Lower leg skin (tissue), 4 donors: ENCODE measurements at regions not wholly inside any gene's neighbourhood (a gene's known extent, or its start where the extent isn't known, plus 50 kb on each side); places are given as distances from the start of the nearest gene placed in this dataset.

ENCODE experiments used
- DNase-seq, 2 donors: peaks; one replicate each; pipeline ENCODE4 v3.0.0-alpha.2; 2019; ENCODE audit warnings: low spot score in 2 of 2
- H3K4me3 ChIP-seq: fragments of 200-600 bp; sonication (generic); 2 replicates; pipeline ENCODE4 v1.5.1; 2017; ENCODE audit warnings: mild to moderate bottlenecking, low read depth; ENCODE audit not compliant: poor library complexity, severe bottlenecking
- CTCF ChIP-seq, 3 donors: fragments of 450-650 bp; IDR thresholded peaks; one replicate each; pipeline ENCODE4 v1.5.1; 2016; ENCODE audit warnings: antibody characterized with exemption in 3 of 3, mild to moderate bottlenecking in 3 of 3, moderate library complexity in 2 of 3
- POLR2A ChIP-seq, 2 donors: fragments of 450-650 bp; IDR thresholded peaks; one replicate each; pipeline ENCODE4 v1.6.1; 2016 to 2017; ENCODE audit warnings: antibody characterized with exemption in 2 of 2, mild to moderate bottlenecking in 1 of 2, moderate library complexity in 1 of 2
- WGBS, 2 donors: methylation state at CpG; one replicate each; pipeline ENCODE4 v1.1.5; 2018; 5-methylcytosine and 5-hydroxymethylcytosine counted together
- intact Hi-C: fragments of 100-400 bp; cut with DNase I; formaldehyde crosslinking; loops from one replicate; pipeline ENCODE4 v1.15.0; 2023; ENCODE audit warnings: low total_unique reads

GRCh38 chr4:124085561-124086180, 626.9 kb downstream of the ANKRD50 start:
- WGBS, 2 donors = 56 to 78% methylated on average over 3 of the region's 3 CpGs
- TF ChIP-seq CTCF (IDR thresholded peaks at IDR 0.05) (no peak), POLR2A (IDR thresholded peaks at IDR 0.05) (no peak)
- DNase-seq = no peak
- intact Hi-C loops = no loop called here
- no peak overlapping the region for H3K4me3 ChIP-seq

GRCh38 chr4:124090021-124090420, 622.5 kb downstream of the ANKRD50 start:
- intact Hi-C loops = no loop called here
- TF ChIP-seq POLR2A (IDR thresholded peaks at IDR 0.05) (no peak), CTCF (IDR thresholded peaks at IDR 0.05) (no peak)
- no peak overlapping the region for H3K4me3 ChIP-seq
- WGBS, 2 donors = 80 to 86% methylated on average over 8 of the region's 8 CpGs
- no peak for DNase-seq

- TF ChIP-seq CTCF (IDR thresholded peaks at IDR 0.05) (no peak), POLR2A (IDR thresholded peaks at IDR 0.05) (no peak)
- intact Hi-C loops = no loop called here
- no peak for DNase-seq
- H3K4me3 ChIP-seq = no peak overlapping the region
These were observed 620.4 kb downstream of the ANKRD50 start for GRCh38 chr4:124092101-124092500.

GRCh38 chr4:124092541-124092984, 620.0 kb downstream of the ANKRD50 start:
- no peak for DNase-seq
- no peak for TF ChIP-seq POLR2A (IDR thresholded peaks at IDR 0.05)
- no peak for TF ChIP-seq CTCF (IDR thresholded peaks at IDR 0.05)
- intact Hi-C loops = no loop called here
- WGBS, 2 donors = 43 to 46% methylated on average over 2 of the region's 2 CpGs
- no peak overlapping the region for H3K4me3 ChIP-seq

GRCh38 chr4:124095621-124096020, 616.9 kb downstream of the ANKRD50 start:
- 18 to 28% methylated on average over 3 of the region's 3 CpGs for WGBS, 2 donors
- no peak overlapping the region for H3K4me3 ChIP-seq
- TF ChIP-seq POLR2A (IDR thresholded peaks at IDR 0.05) (no peak), CTCF (IDR thresholded peaks at IDR 0.05) (no peak)
- intact Hi-C loops = no loop called here
- DNase-seq = no peak

- TF ChIP-seq CTCF (IDR thresholded peaks at IDR 0.05) = no peak
- TF ChIP-seq POLR2A (IDR thresholded peaks at IDR 0.05) = no peak
- WGBS, 2 donors = 48 to 50% methylated on average over 1 of the region's 1 CpG
- intact Hi-C loops = no loop called here
- DNase-seq = no peak
- H3K4me3 ChIP-seq = no peak overlapping the region
These were observed 616.2 kb downstream of the ANKRD50 start for GRCh38 chr4:124096290-124096689.
